Suprapubic skin (tissue), 4 donors: ENCODE measurements at regions not wholly inside any gene's neighbourhood (a gene's known extent, or its start where the extent isn't known, plus 50 kb on each side); places are given as distances from the start of the nearest gene placed in this dataset.
"Not testable (repeated sequence)": the region's sequence is repeated elsewhere in the genome, so short reads cannot be mapped to it uniquely, and the experiment has no call there.

Experiments
- DNase-seq, 2 donors: peaks; one replicate each; pipeline ENCODE4 v3.0.0-alpha.2; 2019; ENCODE audit warnings: low spot score in 2 of 2
- H3K27ac ChIP-seq: fragments of 200-600 bp; sonication (generic); one replicate; pipeline ENCODE4 v1.5.1; 2019
- H3K27me3 ChIP-seq: fragments of 200-600 bp; sonication (generic); one replicate; pipeline ENCODE4 v1.5.1; 2019
- H3K36me3 ChIP-seq: fragments of 200-600 bp; sonication (generic); one replicate; pipeline ENCODE4 v1.5.1; 2019
- H3K4me1 ChIP-seq: fragments of 200-600 bp; sonication (generic); one replicate; pipeline ENCODE4 v1.5.1; 2019
- H3K4me3 ChIP-seq: fragments of 200-600 bp; sonication (generic); one replicate; pipeline ENCODE4 v1.5.1; 2019; ENCODE audit warnings: mild to moderate bottlenecking
- H3K9me3 ChIP-seq: fragments of 200-600 bp; sonication (generic); one replicate; pipeline ENCODE4 v1.5.1; 2019
- CTCF ChIP-seq, 2 donors: fragments of 200-600 bp in 1 of 2; fragments of 450-650 bp in 1 of 2; sonication (generic) in 1 of 2; IDR thresholded peaks; one replicate each; pipeline ENCODE4 v1.5.1; 2016 to 2019; ENCODE audit warnings: antibody characterized with exemption in 2 of 2, mild to moderate bottlenecking in 1 of 2, moderate library complexity in 1 of 2
- EP300 ChIP-seq: sonication (generic); formaldehyde crosslinking; IDR thresholded peaks from one replicate; pipeline ENCODE4 v1.6.1; 2017; ENCODE audit warnings: antibody characterized with exemption
- POLR2A ChIP-seq, 2 donors: fragments of 450-650 bp; IDR thresholded peaks; one replicate each; pipeline ENCODE4 v1.6.1; 2017; ENCODE audit warnings: antibody characterized with exemption in 2 of 2, mild to moderate bottlenecking in 2 of 2, moderate library complexity in 2 of 2
- POLR2AphosphoS5 ChIP-seq, 3 donors: sonication (generic); formaldehyde crosslinking; IDR thresholded peaks; one replicate each; pipeline ENCODE4 v1.6.1; 2017; ENCODE audit warnings: antibody characterized with exemption in 3 of 3
- WGBS: methylation state at CpG from one replicate; pipeline ENCODE4 v1.1.5; 2018; 5-methylcytosine and 5-hydroxymethylcytosine counted together

- Histone ChIP-seq H3K36me3 (peaks cover 56% of the 10 kb centered on the region), H3K27me3 (no peaks in the 10 kb centered on the region), H3K9me3 (no peaks in the 10 kb centered on the region), H3K4me1 (no peaks in the 10 kb centered on the region), H3K27ac (no peak overlapping the region), H3K4me3 (no peak overlapping the region)
- TF ChIP-seq POLR2AphosphoS5 (IDR thresholded peaks at IDR 0.05), result no peak
- TF ChIP-seq CTCF (IDR thresholded peaks at IDR 0.05), result no peak
- TF ChIP-seq POLR2A (IDR thresholded peaks at IDR 0.05), result no peak
- TF ChIP-seq EP300, result no peak
- DNase-seq, result no peak
- WGBS, result 98% methylated on average over 8 of the region's 8 CpGs
Measured at GRCh38 chr22:22318723-22319465, 74.3 kb downstream of the VPREB1 start.

GRCh38 chr22:22321743-22322611 is 77.4 kb downstream of the VPREB1 start:
- peak; percentile 13 to 86 for TF ChIP-seq CTCF (IDR thresholded peaks at IDR 0.05)
- H3K27ac ChIP-seq, H3K9me3 ChIP-seq, H3K4me1 ChIP-seq, H3K4me3 ChIP-seq, H3K27me3 ChIP-seq: not testable (repeated sequence)
- WGBS, result 50% methylated on average over 5 of the region's 11 CpGs
- peak in 1 of 2 donors; percentile 70 for DNase-seq
- H3K36me3 ChIP-seq, result peaks cover 39% of the 10 kb centered on the region

GRCh38 chr22:22322792-22323191 is 78.2 kb downstream of the VPREB1 start:
- no peaks in the 10 kb centered on the region for H3K9me3 ChIP-seq
- H3K4me3 ChIP-seq, result no peak overlapping the region
- peaks cover 8% of the 10 kb centered on the region for H3K27me3 ChIP-seq
- WGBS, result 93% methylated on average over 8 of the region's 10 CpGs
- TF ChIP-seq EP300 (no peak), POLR2A (IDR thresholded peaks at IDR 0.05) (no peak), CTCF (IDR thresholded peaks at IDR 0.05) (no peak), POLR2AphosphoS5 (IDR thresholded peaks at IDR 0.05) (no peak)
- H3K4me1 ChIP-seq, result no peaks in the 10 kb centered on the region
- peaks cover 31% of the 10 kb centered on the region for H3K36me3 ChIP-seq
- no peak overlapping the region for H3K27ac ChIP-seq
- no peak for DNase-seq

- no peak overlapping the region for H3K4me3 ChIP-seq
- TF ChIP-seq CTCF (IDR thresholded peaks at IDR 0.05), result no peak
- no peak for TF ChIP-seq POLR2AphosphoS5 (IDR thresholded peaks at IDR 0.05)
- no peak for TF ChIP-seq EP300
- TF ChIP-seq POLR2A (IDR thresholded peaks at IDR 0.05), result no peak
- no CpG with 5 or more reads among the region's 2 CpGs for WGBS
- no peaks in the 10 kb centered on the region for H3K36me3 ChIP-seq
- no peak overlapping the region for H3K27ac ChIP-seq
- H3K4me1 ChIP-seq, result no peaks in the 10 kb centered on the region
- DNase-seq, result no peak
- no peaks in the 10 kb centered on the region for H3K9me3 ChIP-seq
- peaks cover 33% of the 10 kb centered on the region for H3K27me3 ChIP-seq
Measured at GRCh38 chr22:22327723-22328122, 83.1 kb downstream of the VPREB1 start.

- no peaks in the 10 kb centered on the region for H3K9me3 ChIP-seq
- H3K4me3 ChIP-seq, result no peak overlapping the region
- no peaks in the 10 kb centered on the region for H3K36me3 ChIP-seq
- H3K27me3 ChIP-seq, result peaks cover 37% of the 10 kb centered on the region
- no peak for TF ChIP-seq POLR2AphosphoS5 (IDR thresholded peaks at IDR 0.05)
- no peak for TF ChIP-seq EP300
- TF ChIP-seq POLR2A (IDR thresholded peaks at IDR 0.05), result no peak
- TF ChIP-seq CTCF (IDR thresholded peaks at IDR 0.05), result no peak
- H3K27ac ChIP-seq, result no peak overlapping the region
- no peaks in the 10 kb centered on the region for H3K4me1 ChIP-seq
- no peak for DNase-seq
- 59% methylated on average over 2 of the region's 2 CpGs for WGBS
Measured at GRCh38 chr22:22329792-22330191, 85.2 kb downstream of the VPREB1 start.

GRCh38 chr22:22335640-22336039 is 91.1 kb downstream of the VPREB1 start:
- not testable (repeated sequence) for H3K4me1 ChIP-seq, H3K36me3 ChIP-seq, H3K4me3 ChIP-seq, DNase-seq, H3K9me3 ChIP-seq, H3K27ac ChIP-seq
- 77% methylated on average over 5 of the region's 5 CpGs for WGBS
- H3K27me3 ChIP-seq, result peaks cover 13% of the 10 kb centered on the region

GRCh38 chr22:22336333-22336732 is 91.7 kb downstream of the VPREB1 start:
- H3K36me3 ChIP-seq, DNase-seq, H3K9me3 ChIP-seq, H3K4me3 ChIP-seq, H3K27me3 ChIP-seq, H3K27ac ChIP-seq, H3K4me1 ChIP-seq: not testable (repeated sequence)
- WGBS, result 42% methylated on average over 2 of the region's 2 CpGs

GRCh38 chr22:22338778-22339177 is 94.2 kb downstream of the VPREB1 start:
- WGBS, result 80% methylated on average over 3 of the region's 3 CpGs
- not testable (repeated sequence) for H3K4me1 ChIP-seq, H3K27me3 ChIP-seq, H3K9me3 ChIP-seq, H3K4me3 ChIP-seq, H3K36me3 ChIP-seq, DNase-seq, H3K27ac ChIP-seq
